Neural crest cell (in vitro differentiated cells): ENCODE measurements at regions not wholly inside any gene's neighbourhood (a gene's known extent, or its start where the extent isn't known, plus 50 kb on each side); places are given as distances from the start of the nearest gene placed in this dataset.

Experiments used
- DNase-seq: peaks from one replicate; pipeline ENCODE4 v3.0.0; 2021; ENCODE audit warnings: low read depth, mixed read lengths, low spot score
- H3K27ac Mint-ChIP-seq: one replicate; pipeline ENCODE4 v1.8.0; 2021; ENCODE audit warnings: mild to moderate bottlenecking, mixed read lengths; ENCODE audit not compliant: unreplicated experiment
- H3K27me3 Mint-ChIP-seq: 2 replicates; pipeline ENCODE4 v1.8.0; 2021; ENCODE audit warnings: low read depth, mild to moderate bottlenecking, mixed read lengths
- H3K36me3 Mint-ChIP-seq: 2 replicates; pipeline ENCODE4 v1.8.0; 2021; ENCODE audit warnings: low read depth, mild to moderate bottlenecking, mixed read lengths
- H3K4me1 Mint-ChIP-seq: 2 replicates; pipeline ENCODE4 v1.8.0; 2021; ENCODE audit warnings: mixed read lengths
- H3K4me3 Mint-ChIP-seq: one replicate; pipeline ENCODE4 v1.8.0; 2021; ENCODE audit warnings: mild to moderate bottlenecking, mixed read lengths
- H3K9me3 Mint-ChIP-seq: 2 replicates; pipeline ENCODE4 v1.8.0; 2021; ENCODE audit warnings: mixed read lengths
- TF ChIP-seq, protein P1 (sequence below): fragments of 200-600 bp; sonication (generic); conservative IDR thresholded peaks from 2 replicates; pipeline ENCODE4 v1.5.0; 2021; ENCODE audit warnings: antibody characterized with exemption, mild to moderate bottlenecking

DNA sequence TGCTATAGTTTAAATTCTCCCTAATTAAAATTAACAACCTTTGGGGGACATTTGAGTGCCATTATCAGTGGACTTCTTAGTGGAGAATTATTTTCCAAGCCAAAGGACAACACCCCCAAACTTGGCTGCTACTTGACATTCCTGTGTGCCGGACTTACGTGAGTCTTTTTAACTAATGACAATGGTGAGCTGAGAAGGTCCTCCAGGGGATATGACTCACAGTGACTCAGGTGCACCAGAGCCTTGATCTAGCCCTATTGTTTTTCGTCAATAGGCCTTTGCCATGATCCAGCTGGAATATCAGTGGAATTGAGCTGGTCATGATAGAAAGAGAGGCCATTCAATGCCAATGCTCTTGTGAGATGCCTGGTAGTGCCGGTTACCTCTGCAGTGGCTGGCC lies 118.1 kb upstream of the CXCR4 start:
- H3K4me1 Mint-ChIP-seq = peaks cover 27% of the 10 kb centered on the region
- DNase-seq = no peak
- H3K4me3 Mint-ChIP-seq = no peak overlapping the region
- TF ChIP-seq, protein P1, sequence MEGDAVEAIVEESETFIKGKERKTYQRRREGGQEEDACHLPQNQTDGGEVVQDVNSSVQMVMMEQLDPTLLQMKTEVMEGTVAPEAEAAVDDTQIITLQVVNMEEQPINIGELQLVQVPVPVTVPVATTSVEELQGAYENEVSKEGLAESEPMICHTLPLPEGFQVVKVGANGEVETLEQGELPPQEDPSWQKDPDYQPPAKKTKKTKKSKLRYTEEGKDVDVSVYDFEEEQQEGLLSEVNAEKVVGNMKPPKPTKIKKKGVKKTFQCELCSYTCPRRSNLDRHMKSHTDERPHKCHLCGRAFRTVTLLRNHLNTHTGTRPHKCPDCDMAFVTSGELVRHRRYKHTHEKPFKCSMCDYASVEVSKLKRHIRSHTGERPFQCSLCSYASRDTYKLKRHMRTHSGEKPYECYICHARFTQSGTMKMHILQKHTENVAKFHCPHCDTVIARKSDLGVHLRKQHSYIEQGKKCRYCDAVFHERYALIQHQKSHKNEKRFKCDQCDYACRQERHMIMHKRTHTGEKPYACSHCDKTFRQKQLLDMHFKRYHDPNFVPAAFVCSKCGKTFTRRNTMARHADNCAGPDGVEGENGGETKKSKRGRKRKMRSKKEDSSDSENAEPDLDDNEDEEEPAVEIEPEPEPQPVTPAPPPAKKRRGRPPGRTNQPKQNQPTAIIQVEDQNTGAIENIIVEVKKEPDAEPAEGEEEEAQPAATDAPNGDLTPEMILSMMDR = no peak
- no peaks in the 10 kb centered on the region for H3K36me3 Mint-ChIP-seq
- no peaks in the 10 kb centered on the region for H3K9me3 Mint-ChIP-seq
- no peaks in the 10 kb centered on the region for H3K27me3 Mint-ChIP-seq
- H3K27ac Mint-ChIP-seq = no peak overlapping the region

DNA sequence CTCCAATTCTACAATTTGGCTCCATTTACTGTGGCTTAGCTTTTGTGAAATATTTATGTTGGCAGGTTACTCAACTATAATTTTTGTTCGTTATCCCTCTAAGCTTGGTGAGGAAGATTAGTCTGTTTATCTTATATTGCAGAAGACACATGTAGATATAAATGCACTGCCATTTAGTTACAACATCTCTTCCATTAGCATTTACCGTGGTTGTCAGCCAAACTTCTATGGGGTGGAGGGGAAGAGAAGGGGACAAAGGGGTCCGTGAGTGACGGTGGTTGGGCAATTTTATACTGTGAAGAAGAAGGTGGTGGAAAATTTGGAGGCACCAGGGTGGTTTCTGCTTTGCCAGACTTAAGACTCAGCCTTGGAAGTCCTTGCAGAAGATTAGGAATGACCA lies 117.6 kb upstream of the CXCR4 start:
- Mint-ChIP-seq H3K4me3 (no peak overlapping the region), H3K9me3 (no peaks in the 10 kb centered on the region), H3K27ac (no peak overlapping the region), H3K36me3 (no peaks in the 10 kb centered on the region), H3K27me3 (no peaks in the 10 kb centered on the region), H3K4me1 (peaks cover 32% of the 10 kb centered on the region)
- no peak for DNase-seq
- TF ChIP-seq, protein P1 = no peak

DNA sequence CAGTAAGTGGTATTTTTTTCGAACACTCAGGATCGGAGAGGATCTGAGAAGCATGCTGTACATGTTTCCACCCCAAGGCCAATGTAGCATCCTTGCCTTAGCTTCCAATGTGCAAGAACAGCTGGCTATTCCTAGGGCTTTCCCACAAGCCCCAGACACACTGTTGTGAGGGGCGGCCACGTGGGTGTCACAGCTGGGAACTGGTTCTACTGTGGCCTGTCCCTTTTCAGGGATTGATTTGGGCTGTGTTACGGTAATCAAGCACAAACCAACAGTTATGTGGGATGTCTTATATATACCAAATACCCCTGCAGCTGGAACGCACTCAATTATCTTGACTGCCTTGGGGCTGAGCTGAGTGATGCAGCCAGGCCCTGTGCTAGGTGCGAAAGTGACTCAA lies 116.3 kb upstream of the CXCR4 start:
- Mint-ChIP-seq H3K4me3 (no peak overlapping the region), H3K4me1 (peaks cover 33% of the 10 kb centered on the region), H3K27ac (no peak overlapping the region), H3K9me3 (peaks cover 3% of the 10 kb centered on the region), H3K27me3 (peaks cover 3% of the 10 kb centered on the region), H3K36me3 (no peaks in the 10 kb centered on the region)
- TF ChIP-seq, protein P1 = no peak
- DNase-seq = no peak

DNA sequence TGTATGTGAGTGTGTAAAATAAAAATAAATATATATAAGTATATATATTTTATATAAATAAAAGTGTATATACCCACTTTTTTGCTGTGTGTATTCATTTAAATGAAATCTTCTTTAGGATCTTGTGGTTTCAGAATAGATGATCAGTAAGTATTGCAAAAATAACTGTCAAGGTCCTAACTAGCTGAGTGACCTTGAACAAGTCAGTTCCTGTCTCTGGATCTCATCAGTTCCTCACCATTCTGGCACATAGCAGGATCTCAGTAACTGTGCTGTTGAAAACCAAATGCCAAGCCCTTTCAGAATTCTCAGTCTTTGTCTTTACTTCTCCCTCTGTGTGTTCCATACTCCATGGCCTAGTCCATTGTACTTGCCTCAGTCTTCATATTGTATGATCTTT lies 115.3 kb upstream of the CXCR4 start:
- Mint-ChIP-seq H3K4me3 (no peak overlapping the region), H3K27me3 (peaks cover 3% of the 10 kb centered on the region), H3K27ac (no peak overlapping the region), H3K4me1 (peaks cover 27% of the 10 kb centered on the region), H3K9me3 (peaks cover 3% of the 10 kb centered on the region), H3K36me3 (peaks cover 3% of the 10 kb centered on the region)
- no peak for DNase-seq
- TF ChIP-seq, protein P1 = no peak

DNA sequence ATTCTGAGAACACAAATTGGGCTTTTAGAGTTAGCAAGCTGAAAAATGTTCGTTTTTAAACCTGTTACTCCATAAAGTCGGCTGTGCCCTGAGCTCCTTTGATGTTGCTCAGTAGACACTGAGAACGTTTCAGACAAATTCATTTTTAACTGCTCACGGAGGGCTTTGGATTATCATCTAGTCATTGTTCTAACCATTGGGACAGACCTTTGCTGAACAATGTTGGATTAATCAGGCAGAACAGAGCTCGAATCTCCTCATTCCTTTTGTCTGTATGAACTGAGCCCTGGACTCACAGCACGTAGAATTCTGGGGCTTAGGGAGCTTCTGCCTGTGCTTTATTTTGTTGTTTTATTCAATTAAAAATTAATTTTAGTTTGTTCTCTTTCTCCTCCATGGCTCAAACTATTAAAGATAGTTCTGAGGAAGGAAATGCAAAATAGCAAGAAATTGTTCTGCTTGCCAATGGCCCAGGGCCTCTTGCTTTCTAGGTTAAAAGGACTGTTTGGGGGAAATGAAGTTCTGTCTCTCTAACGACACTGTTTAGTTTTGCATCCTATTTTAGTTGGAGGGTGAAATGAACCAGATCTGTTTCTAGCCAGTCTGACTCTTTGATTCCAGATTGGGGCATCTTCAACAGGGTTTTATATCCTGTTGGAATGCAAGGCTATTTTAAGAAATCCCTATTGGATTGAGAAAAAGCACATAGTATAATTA lies 114.7 kb upstream of the CXCR4 start:
- TF ChIP-seq, protein P1 = no peak
- H3K27ac Mint-ChIP-seq = no peak overlapping the region
- DNase-seq = no peak
- no peak overlapping the region for H3K4me3 Mint-ChIP-seq
- peaks cover 3% of the 10 kb centered on the region for H3K9me3 Mint-ChIP-seq
- peaks cover 3% of the 10 kb centered on the region for H3K27me3 Mint-ChIP-seq
- peaks cover 27% of the 10 kb centered on the region for H3K4me1 Mint-ChIP-seq
- peaks cover 3% of the 10 kb centered on the region for H3K36me3 Mint-ChIP-seq
